Heart left ventricle (tissue), 13 donors: ENCODE measurements at regions not wholly inside any gene's neighbourhood (a gene's known extent, or its start where the extent isn't known, plus 50 kb on each side); places are given as distances from the start of the nearest gene placed in this dataset.

Source experiments
- CTCF ChIP-seq, 12 donors: fragments of 200-600 bp; sonication (generic) in 4 of 12; IDR thresholded peaks; one replicate each; pipeline versions ENCODE4 v1.5.0 to v1.8.0; 2018 to 2022; ENCODE audit warnings: antibody characterized with exemption in 12 of 12, mild to moderate bottlenecking in 5 of 12
- POLR2A ChIP-seq, 2 donors: fragments of 450-650 bp; IDR thresholded peaks; one replicate each; pipeline ENCODE4 v1.6.1; 2017; ENCODE audit warnings: antibody characterized with exemption in 2 of 2, mild to moderate bottlenecking in 2 of 2, moderate library complexity in 2 of 2
- donor health status: ischemic (EF 13 %, LVEDD 7.1; RV severe dilation, severe dysfunction).
- donor health status: DM: no; HTN: yes; CAD: no.
- donor health status: DM: no; HTN: no; CAD: no.
- donor health status: ischemic (EF 25% LVEDD 6.9; RV normal size, moderate dysfunction).
- donor health status: ischemic (EF 25% LVEDD 5.7; RV mildly dilated, moderate dysfunction).
- donor health status: ischemic (EF 35%, LVEDD 5.7; RV mildly dilated, moderate dysfunction).
- donor health status: nonischemic (EF 11% LVEDD 7.7; RV severe dilation, severe dysfunction).
- donor health status: DM: yes; HTN: yes; CAD: no.
- donor health status: PGD.
- donor health status: ischemic (EF 29% LVEDD 5.4; RV normal size, mild dysfunction).
- donor health status: nonischemic (EF 23%, LVEDD 6.1; RV moderate dilation, normal function).

DNA sequence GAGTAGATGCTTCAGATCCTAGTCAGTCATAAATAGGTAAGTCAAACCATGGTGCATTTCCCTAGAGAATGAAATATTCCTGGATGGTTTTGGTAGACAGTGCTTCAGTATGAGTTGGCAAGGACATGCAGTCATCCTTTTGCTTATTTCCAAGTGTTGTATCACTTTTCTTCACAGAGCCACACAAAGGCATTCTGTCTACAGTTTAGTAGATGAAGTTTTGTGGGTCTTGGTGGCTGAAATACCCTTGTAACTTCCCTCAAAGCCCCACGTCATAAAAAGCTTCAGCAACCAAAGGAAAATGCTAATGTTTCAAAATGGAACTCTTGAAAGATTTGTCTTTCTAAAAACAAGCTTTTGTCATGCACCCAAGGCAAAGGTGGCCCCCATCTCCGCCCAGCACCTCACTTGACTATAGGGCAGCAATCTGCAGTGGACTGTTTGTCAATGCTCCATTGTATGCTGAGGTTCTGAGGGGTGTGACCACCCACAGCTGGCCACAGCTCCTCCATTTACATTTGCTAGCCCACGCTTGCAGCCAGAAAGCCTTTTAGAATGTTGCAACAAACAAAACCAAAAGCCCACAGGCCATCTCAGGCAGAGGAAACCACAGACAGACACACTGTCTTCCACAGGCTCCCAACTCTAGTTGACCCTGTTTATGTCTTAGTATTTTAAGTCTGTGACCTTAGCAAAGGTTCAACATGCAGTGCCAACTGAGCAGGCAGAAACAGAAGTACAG is 87.1 kb upstream of the FAM9C start:
- TF ChIP-seq POLR2A (IDR thresholded peaks at IDR 0.05) (no peak), CTCF (IDR thresholded peaks at IDR 0.05) (no peak)
